ENCODE measurements at regions not wholly inside any gene's neighbourhood (a gene's known extent, or its start where the extent isn't known, plus 50 kb on each side); places are given as distances from the start of the nearest gene placed in this dataset.
"Not testable (repeated sequence)": the region's sequence is repeated elsewhere in the genome, so short reads cannot be mapped to it uniquely, and the experiment has no call there.

GRCh38 chr3:197375001-197375441 is 76.6 kb upstream of the DLG1 start:
- Mint-ChIP-seq H3K36me3 (ENCODE audit: low read depth) (no peaks in the 10 kb centered on the region), H3K4me1 (ENCODE audit: low read depth) (no peaks in the 10 kb centered on the region), H3K27me3 (peaks cover 9% of the 10 kb centered on the region), H3K9me3 (no peaks in the 10 kb centered on the region), H3K4me3 (no peak overlapping the region), H3K27ac (no peak overlapping the region)

GRCh38 chr3:197373096-197373495 is 74.7 kb upstream of the DLG1 start:
- Mint-ChIP-seq H3K27ac (no peak overlapping the region), H3K4me3 (no peak overlapping the region), H3K27me3 (peaks cover 9% of the 10 kb centered on the region), H3K4me1 (ENCODE audit: low read depth) (no peaks in the 10 kb centered on the region), H3K9me3 (no peaks in the 10 kb centered on the region), H3K36me3 (ENCODE audit: low read depth) (no peaks in the 10 kb centered on the region)

GRCh38 chr3:197372047-197372661 is 73.7 kb upstream of the DLG1 start:
- no peaks in the 10 kb centered on the region for H3K9me3 Mint-ChIP-seq
- peaks cover 9% of the 10 kb centered on the region for H3K27me3 Mint-ChIP-seq
- no peak overlapping the region for H3K4me3 Mint-ChIP-seq
- no peak overlapping the region for H3K27ac Mint-ChIP-seq
- no peaks in the 10 kb centered on the region for H3K4me1 Mint-ChIP-seq (ENCODE audit: low read depth)
- H3K36me3 Mint-ChIP-seq (ENCODE audit: low read depth): no peaks in the 10 kb centered on the region

- no peaks in the 10 kb centered on the region for H3K36me3 Mint-ChIP-seq (ENCODE audit: low read depth)
- no peak overlapping the region for H3K4me3 Mint-ChIP-seq
- H3K27me3 Mint-ChIP-seq: peaks cover 9% of the 10 kb centered on the region
- no peak overlapping the region for H3K27ac Mint-ChIP-seq
- no peaks in the 10 kb centered on the region for H3K4me1 Mint-ChIP-seq (ENCODE audit: low read depth)
- no peaks in the 10 kb centered on the region for H3K9me3 Mint-ChIP-seq
Observed at GRCh38 chr3:197371591-197372046, 73.2 kb upstream of the DLG1 start.

- no peak overlapping the region for H3K4me3 Mint-ChIP-seq
- H3K4me1 Mint-ChIP-seq (ENCODE audit: low read depth): no peaks in the 10 kb centered on the region
- no peaks in the 10 kb centered on the region for H3K9me3 Mint-ChIP-seq
- H3K27ac Mint-ChIP-seq: no peak overlapping the region
- peaks cover 10% of the 10 kb centered on the region for H3K27me3 Mint-ChIP-seq
- H3K36me3 Mint-ChIP-seq (ENCODE audit: low read depth): no peaks in the 10 kb centered on the region
Observed at GRCh38 chr3:197369545-197369944, 71.1 kb upstream of the DLG1 start.

DNA sequence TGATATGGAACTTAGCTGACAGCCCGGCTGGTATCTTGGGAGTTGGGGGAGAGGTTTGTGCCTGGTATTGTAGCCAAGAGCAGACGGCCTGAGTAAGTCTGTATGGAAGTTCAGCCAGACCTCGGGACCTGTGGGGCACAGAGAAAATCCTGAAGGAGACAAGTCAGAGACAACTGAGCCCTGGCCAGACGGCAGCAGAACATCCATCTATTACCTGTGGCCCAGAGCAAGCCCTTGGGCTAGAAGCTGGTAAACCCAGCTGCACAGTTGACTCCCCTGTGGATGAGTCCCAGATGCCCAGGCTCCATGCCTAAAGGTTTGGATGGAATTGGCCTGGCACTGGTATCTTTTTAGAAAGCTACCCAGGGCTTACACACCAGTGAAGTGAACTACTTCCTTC is 70.4 kb upstream of the DLG1 start:
- Mint-ChIP-seq H3K9me3 (no peaks in the 10 kb centered on the region), H3K27ac (no peak overlapping the region), H3K4me3 (no peak overlapping the region), H3K4me1 (ENCODE audit: low read depth) (no peaks in the 10 kb centered on the region), H3K36me3 (ENCODE audit: low read depth) (no peaks in the 10 kb centered on the region), H3K27me3 (peaks cover 14% of the 10 kb centered on the region)

DNA sequence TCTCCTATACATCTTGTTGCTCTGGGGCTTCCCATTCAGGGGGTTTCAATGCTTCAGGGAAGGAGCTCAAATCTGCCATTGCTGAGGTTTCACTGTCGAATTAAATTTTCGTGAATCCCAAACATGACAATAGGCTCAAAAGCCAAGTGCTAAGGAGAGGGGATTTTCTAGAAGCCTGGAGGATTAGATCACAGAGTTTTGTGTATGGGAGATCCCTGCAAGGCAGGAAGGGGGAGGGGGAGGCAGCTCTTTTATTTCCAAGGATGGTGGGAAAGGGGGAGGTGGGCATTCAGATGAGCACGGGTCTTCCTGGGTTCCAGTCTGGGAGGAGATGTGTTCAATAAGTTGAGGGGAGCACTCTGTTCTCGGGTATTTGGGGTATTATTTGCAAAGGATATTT is 69.9 kb upstream of the DLG1 start:
- Mint-ChIP-seq H3K36me3 (ENCODE audit: low read depth) (no peaks in the 10 kb centered on the region), H3K4me1 (ENCODE audit: low read depth) (no peaks in the 10 kb centered on the region), H3K27ac (no peak overlapping the region), H3K27me3 (peaks cover 14% of the 10 kb centered on the region), H3K4me3 (no peak overlapping the region), H3K9me3 (no peaks in the 10 kb centered on the region)

GRCh38 chr3:197367081-197367780 is 68.8 kb upstream of the DLG1 start:
- no peak overlapping the region for H3K27ac Mint-ChIP-seq
- H3K4me3 Mint-ChIP-seq: no peak overlapping the region
- peaks cover 10% of the 10 kb centered on the region for H3K27me3 Mint-ChIP-seq
- H3K9me3 Mint-ChIP-seq: no peaks in the 10 kb centered on the region
- no peaks in the 10 kb centered on the region for H3K4me1 Mint-ChIP-seq (ENCODE audit: low read depth)
- no peaks in the 10 kb centered on the region for H3K36me3 Mint-ChIP-seq (ENCODE audit: low read depth)

DNA sequence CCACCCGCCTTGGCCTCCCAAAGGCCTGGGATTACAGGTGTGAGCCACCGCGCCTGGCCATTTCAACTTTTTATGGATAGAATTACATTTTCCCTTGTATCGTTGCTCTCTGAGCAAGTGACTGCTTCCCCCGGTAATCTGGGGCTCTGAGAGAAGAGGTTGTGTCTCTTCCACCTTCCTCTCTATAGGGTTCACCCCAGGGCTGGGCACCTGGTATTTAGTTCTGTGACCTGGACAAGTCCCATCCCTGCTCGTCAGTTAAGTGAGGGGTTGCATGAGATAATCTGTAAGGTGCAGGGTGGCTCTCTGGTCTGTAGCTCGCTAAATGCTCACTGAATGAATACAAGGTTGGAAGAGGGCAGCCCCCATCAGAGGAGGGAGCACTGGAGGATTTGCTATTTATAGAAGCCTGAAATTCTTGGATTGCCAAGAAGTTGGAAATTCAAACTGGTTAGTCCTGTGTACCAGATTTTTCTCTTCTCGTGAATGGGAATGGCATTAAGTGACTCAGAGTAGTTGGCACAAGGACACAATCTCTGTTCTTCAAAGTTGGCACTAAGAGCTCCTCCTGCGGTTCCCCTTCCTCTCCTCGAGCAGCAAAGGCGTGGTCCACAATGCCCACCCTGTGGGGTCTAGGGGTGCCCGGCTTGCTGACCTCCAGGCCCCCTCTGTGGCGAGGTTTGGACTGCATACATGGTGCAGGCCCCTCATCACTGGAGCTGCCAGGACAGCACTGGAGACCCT is 68.1 kb upstream of the DLG1 start:
- Mint-ChIP-seq H3K27me3 (peaks cover 10% of the 10 kb centered on the region), H3K9me3 (peaks cover 1% of the 10 kb centered on the region), H3K36me3 (ENCODE audit: low read depth) (no peaks in the 10 kb centered on the region), H3K4me3 (no peak overlapping the region), H3K27ac (no peak overlapping the region), H3K4me1 (ENCODE audit: low read depth) (no peaks in the 10 kb centered on the region)

GRCh38 chr3:197365586-197365985 is 67.2 kb upstream of the DLG1 start:
- Mint-ChIP-seq H3K4me3 (no peak overlapping the region), H3K4me1 (ENCODE audit: low read depth) (no peaks in the 10 kb centered on the region), H3K36me3 (ENCODE audit: low read depth) (peaks cover 3% of the 10 kb centered on the region), H3K27me3 (peaks cover 10% of the 10 kb centered on the region), H3K9me3 (peaks cover 6% of the 10 kb centered on the region), H3K27ac (no peak overlapping the region)

GRCh38 chr3:197364410-197365071 is 66.1 kb upstream of the DLG1 start:
- Mint-ChIP-seq H3K27me3 (peaks cover 10% of the 10 kb centered on the region), H3K9me3 (peaks cover 16% of the 10 kb centered on the region)

GRCh38 chr3:197363553-197364409 is 65.4 kb upstream of the DLG1 start:
- no peaks in the 10 kb centered on the region for H3K4me1 Mint-ChIP-seq (ENCODE audit: low read depth)
- no peak overlapping the region for H3K27ac Mint-ChIP-seq
- H3K27me3 Mint-ChIP-seq: peaks cover 10% of the 10 kb centered on the region
- peaks cover 9% of the 10 kb centered on the region for H3K36me3 Mint-ChIP-seq (ENCODE audit: low read depth)
- H3K9me3 Mint-ChIP-seq: peaks cover 21% of the 10 kb centered on the region
- H3K4me3 Mint-ChIP-seq: no peak overlapping the region

More at GRCh38 chr3:197364410-197365071, 66.1 kb upstream of the DLG1 start:
- Mint-ChIP-seq H3K4me1 (ENCODE audit: low read depth) (no peaks in the 10 kb centered on the region), H3K27ac (no peak overlapping the region), H3K36me3 (ENCODE audit: low read depth) (peaks cover 6% of the 10 kb centered on the region), H3K4me3 (no peak overlapping the region)

DNA sequence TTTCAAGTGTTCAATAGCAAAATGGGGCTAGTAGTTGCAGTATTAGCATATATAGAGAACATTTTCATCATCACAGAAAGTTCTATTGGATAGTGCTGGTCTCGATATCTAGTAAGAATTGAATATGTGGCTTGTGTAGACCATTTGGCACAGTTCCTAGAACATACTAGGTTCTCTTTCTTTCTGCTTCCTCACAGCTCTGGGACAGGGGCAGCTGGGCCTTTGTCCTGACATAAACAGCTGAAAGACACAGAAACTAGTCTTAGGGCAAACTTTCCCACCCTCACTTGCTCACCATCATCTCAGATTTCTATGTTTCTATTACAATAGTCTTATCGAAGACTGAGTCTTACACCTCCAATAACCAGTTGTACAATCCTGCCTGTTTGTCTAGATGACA is 63.7 kb upstream of the DLG1 start:
- H3K4me3 Mint-ChIP-seq: no peak overlapping the region
- H3K9me3 Mint-ChIP-seq: peaks cover 24% of the 10 kb centered on the region
- no peak overlapping the region for H3K27ac Mint-ChIP-seq
- H3K36me3 Mint-ChIP-seq (ENCODE audit: low read depth): peaks cover 9% of the 10 kb centered on the region
- H3K4me1 Mint-ChIP-seq (ENCODE audit: low read depth): no peaks in the 10 kb centered on the region
- H3K27me3 Mint-ChIP-seq: peaks cover 10% of the 10 kb centered on the region

GRCh38 chr3:197360095-197360494 is 61.7 kb upstream of the DLG1 start:
- H3K27ac Mint-ChIP-seq; H3K27me3 Mint-ChIP-seq; H3K36me3 Mint-ChIP-seq (ENCODE audit: low read depth); H3K4me1 Mint-ChIP-seq (ENCODE audit: low read depth); H3K4me3 Mint-ChIP-seq: not testable (repeated sequence)
- peaks cover 24% of the 10 kb centered on the region for H3K9me3 Mint-ChIP-seq
